ENCODE measurements at regions not wholly inside any gene's neighbourhood (a gene's known extent, or its start where the extent isn't known, plus 50 kb on each side); places are given as distances from the start of the nearest gene placed in this dataset.
"Not testable (repeated sequence)": the region's sequence is repeated elsewhere in the genome, so short reads cannot be mapped to it uniquely, and the experiment has no call there.

GRCh38 chr6:2611092-2611491 is 139.6 kb downstream of the MYLK4 start:
- DNase-seq = no peak

GRCh38 chr6:2608503-2608902 is 142.2 kb downstream of the MYLK4 start:
- DNase-seq = no peak

- DNase-seq = no peak
These were observed 150.4 kb downstream of the MYLK4 start for GRCh38 chr6:2600363-2600762.

GRCh38 chr6:2599817-2600216 is 150.9 kb downstream of the MYLK4 start:
- no peak for DNase-seq

GRCh38 chr6:2598867-2599266 is 151.9 kb downstream of the MYLK4 start:
- no peak for DNase-seq

GRCh38 chr6:2597991-2598390 is 152.7 kb downstream of the MYLK4 start:
- DNase-seq = no peak

GRCh38 chr6:2597457-2597856 is 153.3 kb downstream of the MYLK4 start:
- DNase-seq = not testable (repeated sequence)

GRCh38 chr6:2596222-2596621 is 154.5 kb downstream of the MYLK4 start:
- no peak for DNase-seq

- DNase-seq = no peak
These were observed 155.9 kb downstream of the MYLK4 start for GRCh38 chr6:2594868-2595267.

GRCh38 chr6:2593167-2593566 is 157.6 kb downstream of the MYLK4 start:
- no peak for DNase-seq

GRCh38 chr6:2589171-2589661 is 161.5 kb downstream of the MYLK4 start:
- DNase-seq = no peak

- DNase-seq = no peak
These were observed 167.3 kb downstream of the MYLK4 start for GRCh38 chr6:2583459-2583858.

- no peak for DNase-seq
These were observed 168.5 kb downstream of the MYLK4 start for GRCh38 chr6:2582268-2582667.

- no peak for DNase-seq
These were observed 169.1 kb downstream of the MYLK4 start for GRCh38 chr6:2581611-2582010.

- no peak for DNase-seq
These were observed 169.7 kb downstream of the MYLK4 start for GRCh38 chr6:2581011-2581410.

- no peak for DNase-seq
These were observed 170.7 kb downstream of the MYLK4 start for GRCh38 chr6:2579804-2580570.

- peak; percentile 46 for DNase-seq
These were observed 171.4 kb downstream of the MYLK4 start for GRCh38 chr6:2579241-2579761.

- no peak for DNase-seq
These were observed 172.0 kb downstream of the MYLK4 start for GRCh38 chr6:2578767-2579166.

- DNase-seq = no peak
These were observed 174.2 kb downstream of the MYLK4 start for GRCh38 chr6:2576499-2576898.

- DNase-seq = no peak
These were observed 175.5 kb downstream of the MYLK4 start for GRCh38 chr6:2575236-2575635.

- DNase-seq = not testable (repeated sequence)
These were observed 181.3 kb downstream of the MYLK4 start for GRCh38 chr6:2569420-2569819.

GRCh38 chr6:2566048-2566447 is 184.7 kb downstream of the MYLK4 start:
- DNase-seq = no peak

- no peak for DNase-seq
These were observed 185.2 kb downstream of the MYLK4 start for GRCh38 chr6:2565499-2565898.

- DNase-seq = no peak
These were observed 187.1 kb downstream of the MYLK4 start for GRCh38 chr6:2563635-2564034.
